ENCODE measurements at regions not wholly inside any gene's neighbourhood (a gene's known extent, or its start where the extent isn't known, plus 50 kb on each side); places are given as distances from the start of the nearest gene placed in this dataset.

DNA sequence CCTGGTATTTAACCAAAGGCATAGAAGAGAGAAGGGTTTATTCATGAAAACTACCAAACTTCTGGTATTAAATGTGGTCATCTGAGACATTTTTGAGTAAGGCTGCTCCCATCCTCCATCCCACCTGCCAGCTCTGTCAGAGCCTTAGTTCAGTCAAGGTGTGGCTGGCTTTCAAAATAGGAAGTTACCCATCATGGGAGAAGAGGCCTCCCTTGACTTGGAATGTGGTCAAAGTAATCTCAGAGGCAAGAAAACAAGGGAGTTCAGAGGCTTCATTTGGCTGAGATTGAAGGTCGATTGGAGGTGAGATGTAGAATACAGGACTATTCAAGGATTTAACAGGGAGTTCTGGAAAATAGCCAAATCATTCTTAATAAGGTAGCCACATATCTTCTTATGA, 540.4 kb upstream of the ARRDC4 start:
- CTCF ChIA-PET = no interaction called here
- DNase-seq (ENCODE audit: extremely low spot score) = no peak
- TF ChIP-seq LEF1 (IDR thresholded peaks at IDR 0.05; ENCODE audit: borderline replicate concordance) (no peak), CTBP1 (IDR thresholded peaks at IDR 0.05; ENCODE audit: borderline replicate concordance) (no peak), NFRKB (IDR thresholded peaks at IDR 0.05) (no peak), HDGF (IDR thresholded peaks at IDR 0.05; ENCODE audit: borderline replicate concordance) (no peak), FOXA1 (IDR thresholded peaks at IDR 0.05) (no peak), BHLHE40 (IDR thresholded peaks at IDR 0.05; ENCODE audit: borderline replicate concordance) (no peak), FOXK2 (IDR thresholded peaks at IDR 0.05) (no peak), SUZ12 (IDR thresholded peaks at IDR 0.05) (no peak), ELF4 (IDR thresholded peaks at IDR 0.05) (no peak), SP1 (IDR thresholded peaks at IDR 0.05) (no peak), TARDBP (IDR thresholded peaks at IDR 0.05) (no peak), L3MBTL2 (conservative IDR thresholded peaks at IDR 0.05) (no peak), FOXM1 (IDR thresholded peaks at IDR 0.05; ENCODE audit: borderline replicate concordance) (no peak), ZNF384 (IDR thresholded peaks at IDR 0.05) (no peak), ARNT (IDR thresholded peaks at IDR 0.05) (no peak)
- TF ChIP-seq, protein P1, sequence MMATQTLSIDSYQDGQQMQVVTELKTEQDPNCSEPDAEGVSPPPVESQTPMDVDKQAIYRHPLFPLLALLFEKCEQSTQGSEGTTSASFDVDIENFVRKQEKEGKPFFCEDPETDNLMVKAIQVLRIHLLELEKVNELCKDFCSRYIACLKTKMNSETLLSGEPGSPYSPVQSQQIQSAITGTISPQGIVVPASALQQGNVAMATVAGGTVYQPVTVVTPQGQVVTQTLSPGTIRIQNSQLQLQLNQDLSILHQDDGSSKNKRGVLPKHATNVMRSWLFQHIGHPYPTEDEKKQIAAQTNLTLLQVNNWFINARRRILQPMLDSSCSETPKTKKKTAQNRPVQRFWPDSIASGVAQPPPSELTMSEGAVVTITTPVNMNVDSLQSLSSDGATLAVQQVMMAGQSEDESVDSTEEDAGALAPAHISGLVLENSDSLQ (IDR thresholded peaks at IDR 0.05) = no peak
- POLR2A ChIA-PET = no interaction called here

DNA sequence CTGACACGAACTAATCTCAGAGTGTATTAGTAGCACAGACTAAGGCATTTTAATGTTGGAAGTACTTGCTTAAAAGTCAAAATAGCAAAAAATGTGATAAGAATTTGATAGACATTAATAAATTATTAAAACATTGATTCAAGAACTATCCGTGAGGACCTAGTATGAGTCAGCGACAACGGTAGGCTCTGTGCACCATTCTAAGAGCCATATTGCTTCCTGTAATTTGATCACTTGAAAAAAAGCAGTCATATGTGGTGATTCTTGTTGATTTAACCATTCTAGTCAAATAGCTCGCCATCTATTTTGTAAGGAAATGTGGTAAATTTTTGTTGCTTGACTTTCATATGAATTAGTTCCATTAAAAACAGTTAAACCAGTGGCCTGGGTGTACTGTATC, 534.9 kb upstream of the ARRDC4 start:
- TF ChIP-seq NFRKB (IDR thresholded peaks at IDR 0.05) (no peak), BHLHE40 (IDR thresholded peaks at IDR 0.05; ENCODE audit: borderline replicate concordance) (no peak), HDGF (IDR thresholded peaks at IDR 0.05; ENCODE audit: borderline replicate concordance) (no peak), ZNF384 (IDR thresholded peaks at IDR 0.05) (no peak), FOXK2 (IDR thresholded peaks at IDR 0.05) (no peak), LEF1 (IDR thresholded peaks at IDR 0.05; ENCODE audit: borderline replicate concordance) (no peak), FOXA1 (IDR thresholded peaks at IDR 0.05) (no peak), L3MBTL2 (conservative IDR thresholded peaks at IDR 0.05) (no peak)
- CTCF ChIA-PET = no interaction called here
- DNase-seq (ENCODE audit: extremely low spot score) = no peak
- POLR2A ChIA-PET = no interaction called here

DNA sequence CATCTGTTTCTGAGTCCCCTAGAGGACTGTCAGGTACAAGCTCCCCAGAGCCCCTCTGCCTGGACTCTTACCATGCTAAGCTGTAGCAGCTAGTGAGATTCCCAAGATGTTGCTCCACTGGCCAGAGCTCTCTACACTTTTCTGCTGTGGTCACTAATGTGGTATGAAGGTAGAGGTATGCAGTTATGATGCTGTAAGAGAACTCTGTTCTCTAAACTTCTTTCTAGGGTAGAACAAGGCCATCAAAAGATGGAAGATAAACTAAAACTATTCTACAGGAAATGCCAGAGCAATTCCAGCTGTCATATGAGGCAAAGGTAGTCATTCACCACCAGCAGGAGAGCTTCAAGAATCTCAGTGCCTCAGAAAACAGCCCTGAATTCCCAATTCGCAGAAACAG, 517.4 kb upstream of the ARRDC4 start:
- no peak for TF ChIP-seq BHLHE40 (IDR thresholded peaks at IDR 0.05; ENCODE audit: borderline replicate concordance)
- TF ChIP-seq LEF1 (IDR thresholded peaks at IDR 0.05; ENCODE audit: borderline replicate concordance) = no peak
- no peak for TF ChIP-seq FOXK2 (IDR thresholded peaks at IDR 0.05)
- no peak for TF ChIP-seq NFRKB (IDR thresholded peaks at IDR 0.05)
- TF ChIP-seq ARNT (IDR thresholded peaks at IDR 0.05) = no peak
- no peak for TF ChIP-seq CTBP1 (IDR thresholded peaks at IDR 0.05; ENCODE audit: borderline replicate concordance)
- TF ChIP-seq TARDBP (IDR thresholded peaks at IDR 0.05) = no peak
- no peak for TF ChIP-seq L3MBTL2 (conservative IDR thresholded peaks at IDR 0.05)
- TF ChIP-seq ELF4 (IDR thresholded peaks at IDR 0.05) = no peak
- no peak for TF ChIP-seq ZNF384 (IDR thresholded peaks at IDR 0.05)
- TF ChIP-seq SUZ12 (IDR thresholded peaks at IDR 0.05) = no peak
- TF ChIP-seq SP1 (IDR thresholded peaks at IDR 0.05) = no peak
- TF ChIP-seq HDGF (IDR thresholded peaks at IDR 0.05; ENCODE audit: borderline replicate concordance) = no peak
- TF ChIP-seq FOXA1 (IDR thresholded peaks at IDR 0.05) = no peak
- no peak for TF ChIP-seq FOXM1 (IDR thresholded peaks at IDR 0.05; ENCODE audit: borderline replicate concordance)
- TF ChIP-seq, protein P1 (IDR thresholded peaks at IDR 0.05) = no peak
- no peak for DNase-seq (ENCODE audit: extremely low spot score)
- ChIA-PET POLR2A (no interaction called here), CTCF (no interaction called here)

DNA sequence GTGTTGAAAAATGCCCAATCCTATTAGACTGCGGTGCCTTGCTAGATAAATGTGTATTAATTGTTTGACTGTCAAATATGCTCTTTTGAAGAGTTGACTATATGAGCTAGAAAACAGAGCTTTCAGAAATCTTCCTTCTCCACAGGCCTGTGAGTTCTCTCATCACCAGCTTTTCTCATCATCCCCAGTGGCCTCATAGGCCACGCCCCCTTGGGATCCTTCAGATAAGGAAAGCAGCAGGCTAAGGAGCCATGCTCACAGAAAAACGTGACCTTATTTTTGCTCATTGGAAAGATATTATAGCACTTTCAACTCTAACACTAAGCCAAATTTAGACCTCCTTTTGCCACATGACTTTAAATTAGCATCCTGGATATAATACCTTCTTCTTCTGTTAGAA, 514.4 kb upstream of the ARRDC4 start:
- peak; percentile 49 for DNase-seq (ENCODE audit: extremely low spot score)
- TF ChIP-seq SUZ12 (IDR thresholded peaks at IDR 0.05) (no peak), ELF4 (IDR thresholded peaks at IDR 0.05) (no peak), FOXK2 (IDR thresholded peaks at IDR 0.05) (no peak), BHLHE40 (IDR thresholded peaks at IDR 0.05; ENCODE audit: borderline replicate concordance) (no peak), LEF1 (IDR thresholded peaks at IDR 0.05; ENCODE audit: borderline replicate concordance) (no peak), ARNT (IDR thresholded peaks at IDR 0.05) (no peak), SP1 (IDR thresholded peaks at IDR 0.05) (no peak), ZNF384 (IDR thresholded peaks at IDR 0.05) (no peak), FOXA1 (IDR thresholded peaks at IDR 0.05) (no peak), L3MBTL2 (conservative IDR thresholded peaks at IDR 0.05) (no peak), CTBP1 (IDR thresholded peaks at IDR 0.05; ENCODE audit: borderline replicate concordance) (no peak), HDGF (IDR thresholded peaks at IDR 0.05; ENCODE audit: borderline replicate concordance) (no peak), NFRKB (IDR thresholded peaks at IDR 0.05) (no peak), TARDBP (IDR thresholded peaks at IDR 0.05) (no peak), FOXM1 (IDR thresholded peaks at IDR 0.05; ENCODE audit: borderline replicate concordance) (no peak)
- TF ChIP-seq, protein P1 (IDR thresholded peaks at IDR 0.05) = no peak
- POLR2A ChIA-PET = no interaction called here
- CTCF ChIA-PET = no interaction called here

DNA sequence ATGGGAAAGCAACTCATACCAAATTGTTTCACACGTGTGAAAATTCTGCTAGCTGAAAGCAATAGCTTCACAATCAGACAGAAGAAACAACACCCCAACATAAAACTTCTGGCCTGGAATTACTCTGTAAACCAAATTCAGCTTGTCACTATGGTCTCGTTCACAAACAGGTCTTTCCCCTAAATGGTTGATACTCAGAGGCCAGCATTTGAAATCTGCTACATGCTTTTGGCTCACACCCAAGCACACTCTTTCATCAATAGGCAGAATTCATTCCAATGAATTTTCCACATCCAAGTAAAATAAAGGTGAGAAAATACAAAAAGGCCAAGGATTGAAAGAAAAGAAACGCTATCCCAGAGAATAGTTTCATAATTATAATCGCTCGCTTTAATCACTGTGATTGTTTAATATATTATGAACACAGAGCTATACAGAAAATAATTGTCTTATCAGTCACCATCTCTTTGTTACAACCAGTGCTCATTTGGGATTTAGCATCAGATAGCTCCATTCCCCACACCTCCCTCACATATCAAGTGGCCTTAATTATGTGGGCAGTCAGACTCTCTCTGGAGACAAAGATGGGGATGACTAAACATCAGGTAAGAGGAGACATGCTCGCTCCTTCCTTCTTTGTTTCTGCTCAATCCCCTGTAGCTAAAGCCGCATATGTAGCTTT, 503.8 kb upstream of the ARRDC4 start:
- no peak for DNase-seq (ENCODE audit: extremely low spot score)
- POLR2A ChIA-PET = no interaction called here
- CTCF ChIA-PET = interaction anchor here (0.7 kb wide), 1 partner anchor 44 kb away, joined by 3 read pairs; no protein-coding TSS in a partner anchor
- TF ChIP-seq FOXA1 (IDR thresholded peaks at IDR 0.05) (no peak), HDGF (IDR thresholded peaks at IDR 0.05; ENCODE audit: borderline replicate concordance) (no peak), ARNT (IDR thresholded peaks at IDR 0.05) (no peak), FOXK2 (IDR thresholded peaks at IDR 0.05) (no peak), ZNF384 (IDR thresholded peaks at IDR 0.05) (no peak), ELF4 (IDR thresholded peaks at IDR 0.05) (no peak), L3MBTL2 (conservative IDR thresholded peaks at IDR 0.05) (no peak), NFRKB (IDR thresholded peaks at IDR 0.05) (no peak), SP1 (IDR thresholded peaks at IDR 0.05) (no peak), BHLHE40 (IDR thresholded peaks at IDR 0.05; ENCODE audit: borderline replicate concordance) (no peak), FOXM1 (IDR thresholded peaks at IDR 0.05; ENCODE audit: borderline replicate concordance) (no peak), CTBP1 (IDR thresholded peaks at IDR 0.05; ENCODE audit: borderline replicate concordance) (no peak)
- TF ChIP-seq, protein P1 (IDR thresholded peaks at IDR 0.05) = no peak

Data from HEK293T (cell line).